K562 (cell line): ENCODE measurements at regions not wholly inside any gene's neighbourhood (a gene's known extent, or its start where the extent isn't known, plus 50 kb on each side); places are given as distances from the start of the nearest gene placed in this dataset.

ENCODE experiments used
- ATAC-seq: fragments of 200-7000 bp; cut with Tn5 transposase; 3 replicates; pipeline ENCODE4 v1.9.1; 2020; ENCODE audit warnings: moderate library complexity
- BruUV-seq: library from RNA; stranded (reverse); fragments of 400-500 nt; replicated peaks from 2 replicates; lab custom pipeline; 2021; lab: Mats Ljungman, UMichigan
- CTCF ChIA-PET: fragments of 300-600 bp; formaldehyde crosslinking; extraction: SDS; loops from one replicate; lab custom pipeline; 2021; ENCODE audit warnings: low intra/inter-chr PET ratio; lab: Yijun Ruan, JAX
- POLR2A ChIA-PET: fragments of 300-600, 350-650 bp; sonication (Branson Sonifier 250); formaldehyde crosslinking; extraction: SDS; loops from one replicate; lab custom pipeline; 2021; ENCODE audit warnings: antibody characterized with exemption, inconsistent platforms; lab: Yijun Ruan, JAX
- DNase-seq, 4 experiments: peaks; one replicate each; pipeline versions ENCODE4 v3.0.0 to v3.0.0-alpha.2; 2011 to 2018; ENCODE audit warnings: low spot score in 3 of 4, mixed read lengths in 3 of 4; ENCODE audit errors: extremely low read depth in 1 of 4
- FAIRE-seq: peaks from 2 replicates; lab custom pipeline; 2011; peaks lifted over from hg19 to GRCh38; lab: Jason Lieb, UNC
- H2AFZ ChIP-seq: 2 replicates; pipeline ENCODE4 v1.6.0; 2011; ENCODE audit warnings: low read depth, low read length, control low read depth, inconsistent platforms
- H3K27ac ChIP-seq: fragments of 200-600 bp; 3 replicates; pipeline ENCODE4 v1.8.0; 2011; ENCODE audit warnings: low read depth, mild to moderate bottlenecking, control low read depth, inconsistent platforms, low read length, moderate library complexity, mixed read lengths; ENCODE audit errors: extremely low read depth
- H3K27me3 ChIP-seq, 2 experiments: fragments of 300-600 bp in 1 of 2; 2 replicates in 1 of 2; 3 replicates in 1 of 2; pipeline versions ENCODE4 v1.6.0 to v1.8.0; 2011; ENCODE audit warnings: inconsistent platforms in 2 of 2, low read length in 2 of 2, mild to moderate bottlenecking in 1 of 2, mixed read lengths in 1 of 2, moderate library complexity in 1 of 2; ENCODE audit not compliant: control insufficient read depth in 2 of 2, insufficient read depth in 2 of 2
- H3K36me3 ChIP-seq: fragments of 300-600 bp; 3 replicates; pipeline ENCODE4 v1.8.0; 2011; ENCODE audit warnings: mild to moderate bottlenecking, low read length, inconsistent platforms; ENCODE audit not compliant: control insufficient read depth, insufficient read depth
- H3K4me1 ChIP-seq, 2 experiments: fragments of 200-600 bp in 1 of 2; replicated peaks in 1 of 2; 2 replicates in 1 of 2; 3 replicates in 1 of 2; pipeline versions ENCODE4 v1.5.1 to v1.8.0; 2011; ENCODE audit warnings: inconsistent platforms in 2 of 2, low read length in 2 of 2, mild to moderate bottlenecking in 1 of 2, mixed read lengths in 1 of 2, moderate library complexity in 1 of 2; ENCODE audit not compliant: control insufficient read depth in 2 of 2, insufficient read depth in 2 of 2
- H3K4me2 ChIP-seq: 2 replicates; pipeline ENCODE4 v1.6.1; 2011; ENCODE audit warnings: low read length, control low read depth, inconsistent platforms, mixed read lengths; ENCODE audit not compliant: insufficient read depth
- H3K4me3 ChIP-seq: fragments of 200-600 bp; sonication (generic), shearing (Covaris generic); 2 replicates; pipeline ENCODE4 v1.5.1; 2016; ENCODE audit warnings: control low read depth, inconsistent platforms
- H3K79me2 ChIP-seq: fragments of 200-600 bp; 3 replicates; pipeline ENCODE4 v1.8.0; 2011; ENCODE audit warnings: low read length, inconsistent platforms; ENCODE audit not compliant: control insufficient read depth, insufficient read depth
- H3K9ac ChIP-seq, 2 experiments: 2 replicates each; pipeline versions ENCODE4 v1.6.0 to v1.6.1; 2011; ENCODE audit warnings: low read depth in 2 of 2, low read length in 2 of 2, control low read depth in 1 of 2, inconsistent platforms in 1 of 2, mild to moderate bottlenecking in 1 of 2, mixed read lengths in 1 of 2; ENCODE audit not compliant: insufficient read depth in 1 of 2
- H3K9me1 ChIP-seq: one replicate; pipeline ENCODE4 v1.6.0; 2011; ENCODE audit warnings: inconsistent platforms, mild to moderate bottlenecking, low read length, moderate library complexity; ENCODE audit not compliant: control insufficient read depth, insufficient read depth
- H3K9me3 ChIP-seq: replicated peaks from 2 replicates; pipeline ENCODE4 v1.5.1; 2011; ENCODE audit warnings: low read depth, low read length, inconsistent platforms; ENCODE audit not compliant: control insufficient read depth, insufficient read depth
- H4K20me1 ChIP-seq: replicated peaks from 2 replicates; pipeline ENCODE4 v1.6.1; 2011; ENCODE audit warnings: low read length, inconsistent platforms, mixed read lengths; ENCODE audit not compliant: control insufficient read depth, insufficient read depth
- BDP1 ChIP-seq: IDR thresholded peaks from 3 replicates; pipeline ENCODE4 v1.6.1; 2011; ENCODE audit not compliant: insufficient read length, insufficient read depth
- CBX5 ChIP-seq: IDR thresholded peaks from 2 replicates; pipeline ENCODE4 v1.6.1; 2014; ENCODE audit warnings: low read depth, borderline replicate concordance
- EGR1 ChIP-seq: fragments of 450-650 bp; conservative IDR thresholded peaks from 2 replicates; pipeline ENCODE4 v1.6.1; 2017; ENCODE audit warnings: mild to moderate bottlenecking
- FOXM1 ChIP-seq, 2 experiments: fragments of 450-650 bp in 1 of 2; sonication (generic) in 1 of 2; formaldehyde crosslinking in 1 of 2; IDR thresholded peaks; 2 replicates each; pipeline versions ENCODE4 v1.6.1 to v1.9.0; 2017 to 2022; ENCODE audit warnings: low read depth in 2 of 2, mild to moderate bottlenecking in 2 of 2, missing genetic modification reagents in 1 of 2, moderate library complexity in 1 of 2
- MED1 ChIP-seq: sonication (generic); formaldehyde crosslinking; IDR thresholded peaks from 2 replicates; pipeline ENCODE4 v1.8.1; 2023; ENCODE audit warnings: missing genetic modification reagents, borderline replicate concordance
- MTA3 ChIP-seq: fragments of 450-650 bp; formaldehyde crosslinking; IDR thresholded peaks from 2 replicates; pipeline ENCODE4 v1.6.1; 2017; ENCODE audit warnings: mild to moderate bottlenecking, borderline replicate concordance
- MTF1 ChIP-seq: fragments of 250-450 bp; sonication (Bioruptor Pico); IDR thresholded peaks from 2 replicates; pipeline ENCODE4 v1.9.0; 2021; ENCODE audit warnings: moderate library complexity, mild to moderate bottlenecking, inconsistent platforms, borderline replicate concordance
- NFXL1 ChIP-seq: fragments of 450-650 bp; formaldehyde crosslinking; IDR thresholded peaks from 2 replicates; pipeline ENCODE4 v1.4.0; 2021; ENCODE audit warnings: mild to moderate bottlenecking
- POLR2AphosphoS5 ChIP-seq: IDR thresholded peaks from 2 replicates; pipeline ENCODE4 v1.6.1; 2011; ENCODE audit warnings: mild to moderate bottlenecking, low read depth, low read length, moderate library complexity; ENCODE audit not compliant: control insufficient read depth, insufficient read depth
- RBM25 ChIP-seq: fragments of 200-400 bp; formaldehyde crosslinking; IDR thresholded peaks from 2 replicates; pipeline ENCODE4 v1.6.1; 2018; ENCODE audit warnings: low read length, low read depth, moderate library complexity; ENCODE audit not compliant: severe bottlenecking
- SIX5 ChIP-seq, 2 experiments: IDR thresholded peaks; 2 replicates each; pipeline ENCODE4 v1.6.1; 2011; ENCODE audit warnings: low read length in 2 of 2, borderline replicate concordance in 1 of 2, low read depth in 1 of 2, mild to moderate bottlenecking in 1 of 2, moderate library complexity in 1 of 2; ENCODE audit not compliant: insufficient read depth in 1 of 2
- TSC22D4 ChIP-seq: fragments of 450-650 bp; IDR thresholded peaks from 2 replicates; pipeline ENCODE4 v1.6.1; 2016; ENCODE audit warnings: missing genetic modification characterization, missing biosample characterization, control low read depth
- ZC3H8 ChIP-seq: fragments of 450-650 bp; IDR thresholded peaks from 2 replicates; pipeline ENCODE4 v1.6.1; 2017
- ZNF274 ChIP-seq: IDR thresholded peaks from 2 replicates; pipeline ENCODE4 v1.6.1; 2011; ENCODE audit warnings: low read depth, mild to moderate bottlenecking, low read length, moderate library complexity, borderline replicate concordance
- ZNF445 ChIP-seq: fragments of 250-450 bp; sonication (Bioruptor Pico); IDR thresholded peaks from 2 replicates; pipeline ENCODE4 v1.4.0; 2020; ENCODE audit warnings: low read depth, mild to moderate bottlenecking, moderate library complexity
- ZNF740 ChIP-seq, 3 experiments: fragments of 200-800 bp in 1 of 3; sonication (Bioruptor generic) in 1 of 3; sonication (generic) in 1 of 3; formaldehyde crosslinking in 1 of 3; IDR thresholded peaks; 2 replicates each; pipeline versions ENCODE4 v1.6.1 to v1.8.0; 2016 to 2022; ENCODE audit warnings: mild to moderate bottlenecking in 2 of 3, missing compliant biosample characterization in 2 of 3, missing genetic modification characterization in 2 of 3, missing genetic modification reagents in 1 of 3
- WGBS: fragments of 100-300 bp; shearing (Covaris generic); methylation state at CpG from one replicate; pipeline ENCODE4 v1.1.6; 2016; ENCODE audit warnings: low coverage, mixed read lengths; ENCODE audit not compliant: insufficient coverage; ENCODE audit errors: missing lambda C conversion rate; 5-methylcytosine and 5-hydroxymethylcytosine counted together
- in situ Hi-C: fragments of 300-500 bp; cut with MboI; formaldehyde crosslinking; loops from 4 replicates; pipeline ENCODE4 v1.15.0; 2018; ENCODE audit warnings: inconsistent platforms, mixed read lengths
- intact Hi-C: fragments of 100-400 bp; cut with micrococcal nuclease; formaldehyde crosslinking; loops from 2 replicates; pipeline ENCODE4 v1.14.2; 2022
- TF ChIP-seq, protein P1 (sequence below): sonication (generic); formaldehyde crosslinking; IDR thresholded peaks from 2 replicates; pipeline ENCODE4 v1.8.0; 2023; ENCODE audit warnings: mild to moderate bottlenecking, missing genetic modification reagents

GRCh38 chr7:31251441-31251840 is 89.1 kb downstream of the NEUROD6 start:
- FAIRE-seq, result no peak
- Histone ChIP-seq H3K4me2 (no peak overlapping the region), H3K79me2 (no peaks in the 10 kb centered on the region), H4K20me1 (no peaks in the 10 kb centered on the region), H3K9ac (no peak overlapping the region), H3K9me3 (no peaks in the 10 kb centered on the region), H2AFZ (no peak overlapping the region), H3K36me3 (no peaks in the 10 kb centered on the region), H3K4me3 (no peak overlapping the region), H3K9me1 (no peaks in the 10 kb centered on the region), H3K27me3 (0 out of 5 replicates have a peak, but pooled peaks cover 0 to 4% of the 10 kb centered on the region in 2 experiments), H3K4me1 (no peaks in the 10 kb centered on the region), H3K27ac (no peak overlapping the region)
- ChIA-PET POLR2A (no interaction called here), CTCF (interaction anchor here (0.6 kb wide), 1 partner anchor 925 kb away, joined by 3 read pairs; no protein-coding TSS in a partner anchor)
- no TSS peak for BruUV-seq
- no peak for DNase-seq
- 0% methylated on average over 8 of the region's 8 CpGs for WGBS
- no peak for ATAC-seq
- intact Hi-C loops, result no loop called here
- in situ Hi-C loops, result no loop called here
- TF ChIP-seq RBM25 (no peak), SIX5 (IDR thresholded peaks at IDR 0.05; ENCODE audit: borderline replicate concordance in 1 of 2, insufficient read depth in 1 of 2, low read depth in 1 of 2, low read length in 2 of 2) (no peak), ZNF445 (CRISPR knock-in tag) (no peak), MTA3 (no peak), BDP1 (no peak), ZNF274 (no peak), CBX5 (no peak), TSC22D4 (tag) (no peak), NFXL1 (CRISPR knock-in tag) (no peak), ZC3H8 (no peak), MTF1 (CRISPR knock-in tag) (no peak), EGR1 (no peak), FOXM1 (IDR thresholded peaks at IDR 0.05; ENCODE audit: low read depth) (no peak), FOXM1 (CRISPR knock-in tag; IDR thresholded peaks at IDR 0.05; ENCODE audit: low read depth) (no peak), ZNF740 (CRISPR knock-in tag; IDR thresholded peaks at IDR 0.05) (no peak), ZNF740 (tag; IDR thresholded peaks at IDR 0.05) (no peak), POLR2AphosphoS5 (no peak), MED1 (CRISPR knock-in tag) (no peak)
- TF ChIP-seq, protein P1, sequence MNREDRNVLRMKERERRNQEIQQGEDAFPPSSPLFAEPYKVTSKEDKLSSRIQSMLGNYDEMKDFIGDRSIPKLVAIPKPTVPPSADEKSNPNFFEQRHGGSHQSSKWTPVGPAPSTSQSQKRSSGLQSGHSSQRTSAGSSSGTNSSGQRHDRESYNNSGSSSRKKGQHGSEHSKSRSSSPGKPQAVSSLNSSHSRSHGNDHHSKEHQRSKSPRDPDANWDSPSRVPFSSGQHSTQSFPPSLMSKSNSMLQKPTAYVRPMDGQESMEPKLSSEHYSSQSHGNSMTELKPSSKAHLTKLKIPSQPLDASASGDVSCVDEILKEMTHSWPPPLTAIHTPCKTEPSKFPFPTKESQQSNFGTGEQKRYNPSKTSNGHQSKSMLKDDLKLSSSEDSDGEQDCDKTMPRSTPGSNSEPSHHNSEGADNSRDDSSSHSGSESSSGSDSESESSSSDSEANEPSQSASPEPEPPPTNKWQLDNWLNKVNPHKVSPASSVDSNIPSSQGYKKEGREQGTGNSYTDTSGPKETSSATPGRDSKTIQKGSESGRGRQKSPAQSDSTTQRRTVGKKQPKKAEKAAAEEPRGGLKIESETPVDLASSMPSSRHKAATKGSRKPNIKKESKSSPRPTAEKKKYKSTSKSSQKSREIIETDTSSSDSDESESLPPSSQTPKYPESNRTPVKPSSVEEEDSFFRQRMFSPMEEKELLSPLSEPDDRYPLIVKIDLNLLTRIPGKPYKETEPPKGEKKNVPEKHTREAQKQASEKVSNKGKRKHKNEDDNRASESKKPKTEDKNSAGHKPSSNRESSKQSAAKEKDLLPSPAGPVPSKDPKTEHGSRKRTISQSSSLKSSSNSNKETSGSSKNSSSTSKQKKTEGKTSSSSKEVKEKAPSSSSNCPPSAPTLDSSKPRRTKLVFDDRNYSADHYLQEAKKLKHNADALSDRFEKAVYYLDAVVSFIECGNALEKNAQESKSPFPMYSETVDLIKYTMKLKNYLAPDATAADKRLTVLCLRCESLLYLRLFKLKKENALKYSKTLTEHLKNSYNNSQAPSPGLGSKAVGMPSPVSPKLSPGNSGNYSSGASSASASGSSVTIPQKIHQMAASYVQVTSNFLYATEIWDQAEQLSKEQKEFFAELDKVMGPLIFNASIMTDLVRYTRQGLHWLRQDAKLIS, result no peak
